Vagina (tissue), 2 donors: ENCODE measurements at regions not wholly inside any gene's neighbourhood (a gene's known extent, or its start where the extent isn't known, plus 50 kb on each side); places are given as distances from the start of the nearest gene placed in this dataset.

Source experiments
- DNase-seq, 2 donors: peaks; one replicate each; pipeline ENCODE4 v3.0.0-alpha.2; 2017; ENCODE audit errors: extremely low spot score in 2 of 2
- H3K27ac ChIP-seq: fragments of 200-600 bp; sonication (generic); one replicate; pipeline ENCODE4 v1.5.1; 2019
- H3K27me3 ChIP-seq: fragments of 200-600 bp; sonication (generic); one replicate; pipeline ENCODE4 v1.5.1; 2019
- H3K36me3 ChIP-seq, 2 donors: fragments of 200-600 bp; sonication (generic); one replicate each; pipeline ENCODE4 v1.5.1; 2017 to 2019
- H3K4me1 ChIP-seq: fragments of 200-600 bp; sonication (generic); one replicate; pipeline ENCODE4 v1.5.1; 2019
- H3K4me3 ChIP-seq, 2 donors: fragments of 200-600 bp; sonication (generic); 1 replicate in 1 of 2; 2 replicates in 1 of 2; pipeline ENCODE4 v1.5.1; 2016 to 2019
- H3K9me3 ChIP-seq: fragments of 200-600 bp; sonication (generic); one replicate; pipeline ENCODE4 v1.5.1; 2019
- CTCF ChIP-seq, 3 experiments: fragments of 450-650 bp in 2 of 3; fragments of 200-600 bp in 1 of 3; sonication (generic) in 1 of 3; IDR thresholded peaks; one replicate each; pipeline ENCODE4 v1.5.1; 2017 to 2019; ENCODE audit warnings: antibody characterized with exemption in 3 of 3, mild to moderate bottlenecking in 2 of 3, moderate library complexity in 2 of 3
- POLR2A ChIP-seq, 2 donors: fragments of 450-650 bp; IDR thresholded peaks; one replicate each; pipeline ENCODE4 v1.6.1; 2017; ENCODE audit warnings: antibody characterized with exemption in 2 of 2, mild to moderate bottlenecking in 2 of 2, moderate library complexity in 2 of 2
- POLR2AphosphoS5 ChIP-seq, 2 donors: sonication (generic); formaldehyde crosslinking; IDR thresholded peaks; one replicate each; pipeline ENCODE4 v1.9.0; 2017; ENCODE audit warnings: antibody characterized with exemption in 2 of 2, mild to moderate bottlenecking in 2 of 2, low read depth in 1 of 2; ENCODE audit not compliant: insufficient read depth in 1 of 2
- intact Hi-C: fragments of 100-400 bp; cut with DNase I; formaldehyde crosslinking; loops from one replicate; pipeline ENCODE4 v1.15.1; 2023

GRCh38 chr5:2917093-2917492 is 165.6 kb upstream of the IRX2 start:
- Histone ChIP-seq H3K4me1 (no peaks in the 10 kb centered on the region), H3K4me3 (no peak overlapping the region), H3K36me3 (no peaks in the 10 kb centered on the region), H3K27me3 (no peaks in the 10 kb centered on the region), H3K9me3 (no peaks in the 10 kb centered on the region), H3K27ac (no peak overlapping the region)
- DNase-seq, result peak in 1 of 2 donors; percentile 34
- TF ChIP-seq POLR2AphosphoS5 (IDR thresholded peaks at IDR 0.05; ENCODE audit: insufficient read depth in 1 of 2, low read depth in 1 of 2) (no peak), CTCF (IDR thresholded peaks at IDR 0.05) (no peak), POLR2A (IDR thresholded peaks at IDR 0.05) (no peak)
- intact Hi-C loops, result no loop called here

- DNase-seq, result no peak
- Histone ChIP-seq H3K27me3 (no peaks in the 10 kb centered on the region), H3K36me3 (no peaks in the 10 kb centered on the region), H3K9me3 (no peaks in the 10 kb centered on the region), H3K27ac (no peak overlapping the region), H3K4me3 (no peak overlapping the region), H3K4me1 (no peaks in the 10 kb centered on the region)
- intact Hi-C loops, result no loop called here
- TF ChIP-seq POLR2AphosphoS5 (IDR thresholded peaks at IDR 0.05; ENCODE audit: insufficient read depth in 1 of 2, low read depth in 1 of 2) (no peak), POLR2A (IDR thresholded peaks at IDR 0.05) (no peak), CTCF (IDR thresholded peaks at IDR 0.05) (no peak)
These were observed 164.7 kb upstream of the IRX2 start for GRCh38 chr5:2916076-2916682.

GRCh38 chr5:2914981-2915484 is 163.6 kb upstream of the IRX2 start:
- H3K4me3 ChIP-seq, result no peak overlapping the region
- H3K36me3 ChIP-seq, result no peaks in the 10 kb centered on the region
- DNase-seq, result peak in 1 of 2 donors; percentile 28
- no peak overlapping the region for H3K27ac ChIP-seq
- H3K9me3 ChIP-seq, result no peaks in the 10 kb centered on the region
- no peaks in the 10 kb centered on the region for H3K4me1 ChIP-seq
- intact Hi-C loops, result no loop called here
- TF ChIP-seq CTCF (IDR thresholded peaks at IDR 0.05), result no peak
- no peak for TF ChIP-seq POLR2AphosphoS5 (IDR thresholded peaks at IDR 0.05; ENCODE audit: insufficient read depth in 1 of 2, low read depth in 1 of 2)
- TF ChIP-seq POLR2A (IDR thresholded peaks at IDR 0.05), result no peak
- no peaks in the 10 kb centered on the region for H3K27me3 ChIP-seq

GRCh38 chr5:2914022-2914661 is 162.7 kb upstream of the IRX2 start:
- intact Hi-C loops, result no loop called here
- DNase-seq, result peak; percentile 67 to 74

More at GRCh38 chr5:2914022-2914661, 162.7 kb upstream of the IRX2 start:
- H3K9me3 ChIP-seq, result no peaks in the 10 kb centered on the region
- H3K36me3 ChIP-seq, result no peaks in the 10 kb centered on the region
- no peaks in the 10 kb centered on the region for H3K4me1 ChIP-seq
- H3K4me3 ChIP-seq, result no peak overlapping the region
- TF ChIP-seq POLR2AphosphoS5 (IDR thresholded peaks at IDR 0.05; ENCODE audit: insufficient read depth in 1 of 2, low read depth in 1 of 2) (no peak), CTCF (IDR thresholded peaks at IDR 0.05) (no peak), POLR2A (IDR thresholded peaks at IDR 0.05) (no peak)
- H3K27me3 ChIP-seq, result no peaks in the 10 kb centered on the region
- H3K27ac ChIP-seq, result no peak overlapping the region
